CD4-positive, alpha-beta T cell treated with Interleukin-2 at 100 ng/mL for 4 hours (primary cell): ENCODE measurements at regions not wholly inside any gene's neighbourhood (a gene's known extent, or its start where the extent isn't known, plus 50 kb on each side); places are given as distances from the start of the nearest gene placed in this dataset.
"Not testable (repeated sequence)": the region's sequence is repeated elsewhere in the genome, so short reads cannot be mapped to it uniquely, and the experiment has no call there.

ENCODE experiments used
- DNase-seq: peaks from one replicate; pipeline ENCODE4 v3.0.0-alpha.2; 2020; ENCODE audit warnings: low spot score

DNA sequence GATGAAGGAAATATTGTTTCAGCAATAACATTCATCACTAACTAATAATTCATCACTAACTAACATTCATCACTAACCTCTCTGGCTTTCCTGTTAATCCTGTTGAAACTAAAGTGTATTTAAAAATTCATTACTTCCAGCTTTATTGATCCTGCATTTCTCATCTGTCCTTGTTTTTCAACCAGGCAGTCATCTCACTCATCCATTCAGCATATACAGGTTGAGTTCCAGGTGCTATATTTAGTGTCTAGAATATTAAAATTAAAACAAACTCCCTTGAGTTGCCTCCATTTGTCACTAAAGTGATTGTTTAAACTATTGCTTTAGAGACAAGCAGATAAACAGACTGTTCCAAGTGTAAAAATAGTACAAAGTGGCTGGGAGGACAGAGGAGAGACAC is 58.1 kb downstream of the ATXN7L3B start:
- DNase-seq = no peak

DNA sequence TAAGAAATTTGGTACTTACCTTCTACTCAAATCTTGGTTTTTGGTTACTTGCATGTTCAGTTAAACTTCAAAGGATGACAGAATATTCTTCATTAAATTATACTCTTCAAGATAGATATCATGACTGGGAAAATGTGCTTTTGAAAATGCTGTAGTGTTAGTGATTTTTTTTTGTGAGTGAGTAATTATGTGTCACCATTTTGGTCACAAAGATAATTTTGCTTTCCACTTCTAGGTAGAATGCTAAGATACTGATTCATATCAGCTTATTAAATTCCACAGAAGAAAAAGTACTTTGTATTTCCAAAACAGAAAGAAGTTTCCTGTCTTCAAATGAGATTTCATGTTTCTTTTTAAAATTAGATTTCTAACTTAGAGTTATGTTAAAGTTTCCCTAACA is 61.2 kb downstream of the ATXN7L3B start:
- DNase-seq = no peak

DNA sequence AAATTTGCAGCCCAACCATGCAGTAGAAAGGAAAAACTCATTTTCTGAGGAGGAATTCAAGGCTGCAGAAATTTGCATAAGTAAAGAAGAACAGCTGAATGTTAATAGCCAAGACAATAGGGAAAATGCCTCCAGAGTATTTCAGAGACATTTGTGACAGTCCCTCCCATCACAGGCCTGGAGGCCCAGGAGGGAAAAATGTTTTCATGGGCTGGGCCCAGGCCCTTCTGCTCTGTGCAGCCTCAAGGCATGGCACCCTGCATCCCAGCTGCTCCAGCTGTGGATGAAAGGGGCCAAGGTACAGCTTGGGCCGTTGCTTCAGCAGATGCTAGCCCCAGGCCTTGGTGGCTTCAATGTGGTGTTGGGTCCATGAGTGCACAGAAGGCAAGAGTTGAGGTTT is 62.3 kb downstream of the ATXN7L3B start:
- no peak for DNase-seq

DNA sequence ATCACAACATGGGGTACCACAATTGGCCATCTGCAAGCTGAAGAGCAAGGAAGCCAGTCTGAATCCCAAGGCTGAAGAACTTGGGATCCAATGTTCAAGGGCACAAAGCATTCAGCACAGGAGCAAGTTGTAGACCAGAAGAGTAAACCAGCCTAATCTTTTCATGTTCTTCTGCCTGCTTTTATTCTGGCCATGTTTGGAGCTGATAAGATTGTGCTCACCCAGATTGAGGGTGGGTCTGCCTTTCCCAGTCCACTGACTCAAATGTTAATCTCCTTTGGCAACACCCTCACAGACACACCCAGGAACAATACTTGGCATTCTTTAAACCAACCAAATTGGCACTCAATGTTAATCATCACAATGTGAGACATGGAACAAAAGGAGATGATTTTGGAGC is 63.2 kb downstream of the ATXN7L3B start:
- DNase-seq = not testable (repeated sequence)

DNA sequence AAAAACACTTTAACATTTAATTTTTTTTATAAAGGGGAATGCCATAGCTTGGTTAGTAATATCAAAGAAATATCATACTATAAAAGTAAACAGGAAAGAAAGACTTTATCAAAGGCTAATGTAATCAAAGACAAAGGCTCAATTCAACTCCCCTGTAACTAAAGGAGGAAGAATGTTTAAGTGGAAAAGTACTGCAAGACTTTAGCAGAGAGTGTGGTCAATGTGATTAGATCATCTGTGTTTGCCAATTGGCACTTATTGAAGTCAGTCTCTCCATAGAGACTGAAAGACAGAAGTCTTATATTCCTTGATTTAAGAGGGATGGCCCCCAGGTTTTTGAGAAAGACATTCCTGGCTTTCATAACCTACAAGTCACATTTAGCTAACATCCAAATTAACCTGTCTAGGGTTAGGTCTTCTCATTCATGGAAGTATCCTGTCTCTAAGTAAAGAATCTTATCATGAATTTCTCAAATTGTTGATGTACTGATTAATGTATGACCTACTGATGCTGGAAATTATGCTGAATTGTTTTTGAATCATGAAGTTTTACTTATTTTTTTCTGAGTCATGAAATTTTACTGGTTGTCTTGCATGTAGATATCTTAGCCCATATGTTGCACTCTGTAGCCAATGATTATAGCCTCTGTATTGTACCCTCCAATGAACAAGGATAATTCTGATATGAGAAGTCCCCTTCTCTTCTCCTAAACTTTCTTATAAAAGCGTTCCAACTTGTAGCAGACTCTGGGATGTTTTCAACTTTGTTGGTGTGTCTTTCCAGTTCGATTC is 65.4 kb downstream of the ATXN7L3B start:
- no peak for DNase-seq

DNA sequence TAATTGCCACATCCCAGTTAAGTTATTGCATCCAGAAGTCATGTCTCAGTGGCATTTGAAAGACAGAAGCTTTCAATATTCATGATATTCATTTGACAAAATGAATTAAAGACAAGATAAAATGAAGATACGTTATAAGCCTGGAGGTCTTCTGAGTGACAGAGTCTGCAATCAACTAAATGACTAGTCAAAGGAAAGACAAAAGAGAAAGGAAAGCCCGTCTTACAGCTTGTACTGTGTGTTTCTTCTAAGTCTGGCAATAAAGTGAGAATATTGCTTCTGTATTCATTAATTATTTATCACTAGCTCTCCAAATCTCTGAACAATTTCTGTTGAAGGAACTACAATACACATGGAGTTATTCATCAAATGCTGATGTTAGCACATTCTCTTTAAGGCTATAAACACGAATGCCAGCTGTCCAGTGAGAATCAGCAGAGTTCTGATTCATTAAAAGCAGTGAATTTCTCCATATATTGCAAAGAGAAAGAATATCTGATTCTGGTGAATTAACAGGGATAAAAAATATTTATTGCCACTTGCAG is 70.7 kb downstream of the ATXN7L3B start:
- no peak for DNase-seq

DNA sequence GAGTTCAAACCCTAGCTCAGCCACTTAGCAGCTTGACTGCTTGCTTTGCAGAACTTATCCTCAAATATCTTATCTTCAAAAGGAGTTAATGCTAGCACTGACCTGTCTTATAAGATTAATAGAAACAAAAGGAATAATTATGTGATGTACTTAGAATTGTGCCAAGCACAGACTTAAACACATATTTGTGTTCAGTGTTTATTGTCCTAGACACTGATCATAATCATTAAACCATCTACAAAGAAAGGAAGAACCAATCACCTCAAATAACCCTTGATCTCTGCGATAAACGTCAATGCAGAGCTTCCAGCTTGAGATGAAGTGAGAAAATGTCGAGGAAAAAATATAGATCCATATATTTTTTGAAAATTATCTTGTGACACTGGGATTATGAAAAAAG is 73.1 kb downstream of the ATXN7L3B start:
- DNase-seq = no peak

DNA sequence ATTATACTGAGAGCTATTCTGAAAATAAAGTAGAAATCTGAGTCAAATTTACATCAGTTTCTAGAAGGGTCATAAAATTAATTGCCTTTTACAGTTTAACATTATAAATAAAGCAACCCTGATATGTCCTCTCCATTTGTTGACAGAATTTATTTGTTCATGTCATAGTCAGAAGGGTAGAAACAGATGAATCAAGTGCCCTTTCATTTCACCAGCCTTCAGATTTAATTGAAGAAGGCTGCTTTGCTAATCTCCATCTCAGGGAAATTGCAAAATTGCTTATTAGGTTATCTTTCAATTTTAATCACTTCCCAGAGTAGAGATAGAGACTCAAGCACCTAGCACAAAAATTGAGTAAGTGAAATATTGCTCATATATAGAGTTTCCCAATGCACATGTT is 76.8 kb downstream of the ATXN7L3B start:
- DNase-seq = no peak

DNA sequence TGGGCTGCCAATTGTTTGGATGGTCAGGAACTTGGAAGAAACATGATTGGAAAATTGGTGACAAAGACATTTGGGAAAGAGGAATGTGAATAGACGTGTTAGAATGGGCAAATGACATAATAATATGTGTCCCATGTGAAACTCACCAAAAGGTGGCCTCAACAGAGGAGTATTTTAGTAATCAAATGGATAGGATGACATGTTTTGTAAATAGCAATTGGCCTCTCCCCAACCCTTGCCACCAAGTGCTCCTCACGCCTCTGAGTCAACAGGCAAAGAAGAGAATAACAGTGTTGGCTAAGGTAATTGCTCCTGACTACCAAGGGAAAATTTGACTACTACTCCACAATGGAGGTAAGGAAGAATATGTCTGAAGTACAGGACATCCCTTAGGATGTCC is 81.4 kb downstream of the ATXN7L3B start:
- no peak for DNase-seq

DNA sequence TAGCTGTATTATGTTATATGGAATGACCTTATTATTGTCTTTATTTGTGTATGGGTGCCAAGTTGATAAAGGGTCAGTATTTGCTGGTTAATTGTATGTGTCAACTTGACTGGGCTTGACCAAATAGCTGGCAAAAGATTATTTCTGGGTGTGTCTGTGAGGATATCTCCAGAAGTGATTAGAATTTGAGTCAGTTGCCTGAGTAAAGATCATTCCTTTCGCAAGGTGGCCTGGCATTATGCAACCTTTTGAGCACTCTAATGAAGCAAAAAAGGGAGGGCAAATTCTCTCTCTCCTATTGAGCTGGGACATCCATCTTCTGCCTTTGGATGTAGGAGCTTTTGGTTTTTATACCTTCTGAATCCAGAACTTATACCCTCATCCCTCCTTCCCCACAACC is 82.2 kb downstream of the ATXN7L3B start:
- DNase-seq = no peak

DNA sequence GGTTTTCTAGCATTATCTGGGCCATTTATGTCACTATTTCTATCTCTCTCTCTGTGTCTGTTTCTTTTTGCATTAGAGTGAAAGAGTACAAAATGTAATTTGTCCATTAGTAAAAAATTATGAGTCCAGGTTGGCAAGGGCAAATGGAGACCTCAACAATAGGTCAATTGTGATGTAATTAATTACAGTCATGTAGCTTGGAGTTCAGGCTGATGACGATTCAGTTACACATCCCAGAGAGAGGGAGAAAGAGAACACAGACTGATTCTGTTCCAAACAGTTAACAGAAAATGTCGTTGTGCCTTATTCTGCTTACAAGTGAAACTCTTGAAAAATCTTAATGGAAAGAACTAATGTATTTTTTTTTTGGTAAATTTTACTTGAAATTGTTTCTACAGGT is 83.3 kb downstream of the ATXN7L3B start:
- no peak for DNase-seq

DNA sequence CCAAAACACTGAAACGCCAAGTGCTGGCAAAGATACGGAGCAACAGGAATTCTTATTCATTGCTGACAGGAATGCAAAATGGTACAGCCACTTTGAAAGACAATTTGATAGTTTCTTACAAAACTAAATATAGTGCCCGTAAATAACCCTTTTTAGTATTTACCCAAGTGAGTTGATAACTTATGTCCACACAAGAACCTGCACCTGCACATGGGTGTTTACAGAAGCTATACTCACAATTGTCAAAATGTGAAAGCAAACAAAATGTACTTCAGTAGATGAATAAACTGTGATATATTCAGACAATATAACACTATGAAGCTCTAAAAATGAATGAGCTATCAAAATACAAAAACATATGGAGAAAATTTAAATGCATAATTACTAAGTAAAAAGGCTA is 86.6 kb downstream of the ATXN7L3B start:
- DNase-seq = no peak

DNA sequence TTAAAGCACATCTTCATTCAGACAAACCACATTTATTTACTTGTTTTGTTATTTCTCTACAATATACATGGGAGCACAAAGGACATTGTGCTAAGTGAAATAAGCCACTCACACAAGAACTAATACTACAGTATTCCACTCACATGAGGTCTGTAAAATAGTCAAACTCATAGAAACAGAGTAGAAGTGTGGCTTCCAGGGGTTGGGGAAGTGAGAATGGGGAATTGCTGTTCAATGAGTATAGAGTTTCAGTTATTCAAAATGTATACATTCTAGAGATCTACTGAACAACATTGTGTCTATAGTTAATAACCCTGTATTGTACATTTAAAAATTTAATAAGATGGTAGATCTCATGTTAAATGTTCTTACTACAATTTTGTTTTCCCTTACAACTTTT is 88.8 kb downstream of the ATXN7L3B start:
- no peak for DNase-seq

DNA sequence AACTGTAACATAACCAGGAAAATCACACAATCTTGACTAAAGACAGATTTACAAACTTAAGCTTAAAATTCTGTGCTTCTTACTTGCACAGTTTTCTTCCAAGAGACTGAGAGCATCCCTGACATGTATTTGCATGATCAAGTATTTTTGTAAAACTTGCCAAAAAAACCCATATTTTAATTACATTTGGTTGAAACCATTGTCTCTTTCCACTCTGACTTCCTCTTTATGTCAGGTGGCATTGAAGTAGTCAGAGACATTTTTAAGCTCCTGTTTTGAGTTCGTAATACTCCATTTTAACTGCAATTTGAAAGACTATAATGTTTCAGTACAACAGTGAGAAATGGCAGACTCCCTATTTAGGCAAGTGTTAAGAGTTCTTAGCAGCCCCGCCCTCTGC is 103.6 kb downstream of the ATXN7L3B start:
- no peak for DNase-seq

DNA sequence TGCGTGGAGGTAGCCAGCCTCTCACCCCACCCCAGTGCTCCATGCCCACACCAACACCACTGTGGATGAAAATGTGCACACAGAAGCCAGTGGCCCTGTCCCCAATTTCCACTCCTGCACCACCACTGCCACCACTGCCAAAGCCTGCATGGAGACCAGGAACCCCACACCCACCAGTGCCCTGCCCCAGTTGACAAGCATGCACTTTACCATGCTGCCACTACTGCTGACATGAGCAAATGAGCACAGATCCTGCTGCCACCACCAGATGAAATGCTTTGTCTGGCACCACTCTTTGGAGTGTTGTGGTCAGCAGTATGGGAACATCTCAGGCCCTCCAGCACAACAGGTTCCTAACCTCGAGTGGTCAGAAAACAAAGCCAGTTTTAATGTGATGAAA is 104.1 kb downstream of the ATXN7L3B start:
- no peak for DNase-seq

DNA sequence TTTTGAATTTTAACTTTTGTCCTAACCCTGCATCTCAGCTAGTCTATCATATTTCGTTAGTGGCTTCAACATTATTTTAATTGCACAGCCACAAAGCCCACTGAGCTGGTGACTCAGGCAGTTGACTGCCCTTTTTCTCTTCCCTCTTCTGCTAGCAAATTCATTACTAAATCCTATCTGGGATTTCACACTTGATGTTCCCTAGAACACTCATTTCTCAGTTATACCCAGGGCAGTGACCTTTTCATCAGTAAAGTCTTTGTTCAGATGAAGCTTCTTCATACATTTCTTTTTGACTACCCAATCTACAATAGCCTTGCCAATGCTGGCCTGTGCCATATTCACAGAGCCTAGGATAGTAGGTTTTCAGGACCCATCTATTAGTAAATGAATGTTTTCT is 107.0 kb downstream of the ATXN7L3B start:
- DNase-seq = no peak

DNA sequence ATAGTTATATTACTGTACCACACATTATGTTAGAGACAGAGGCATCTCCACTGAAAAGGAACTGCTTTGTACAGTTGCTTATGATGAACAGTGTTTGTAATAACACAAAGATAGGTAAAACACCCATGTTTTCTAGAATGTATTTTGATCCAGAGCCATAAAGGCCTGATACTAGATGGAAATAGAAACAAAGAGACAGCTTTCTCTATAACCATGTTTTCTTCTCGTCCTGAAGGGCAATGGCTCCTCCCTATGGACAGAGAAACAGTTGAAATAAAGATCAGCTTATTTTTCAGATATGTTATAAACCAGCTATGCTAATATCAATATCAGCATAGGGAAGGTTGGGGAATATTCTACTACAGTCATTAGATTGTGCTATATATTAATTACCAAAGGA is 109.2 kb downstream of the ATXN7L3B start:
- no peak for DNase-seq

DNA sequence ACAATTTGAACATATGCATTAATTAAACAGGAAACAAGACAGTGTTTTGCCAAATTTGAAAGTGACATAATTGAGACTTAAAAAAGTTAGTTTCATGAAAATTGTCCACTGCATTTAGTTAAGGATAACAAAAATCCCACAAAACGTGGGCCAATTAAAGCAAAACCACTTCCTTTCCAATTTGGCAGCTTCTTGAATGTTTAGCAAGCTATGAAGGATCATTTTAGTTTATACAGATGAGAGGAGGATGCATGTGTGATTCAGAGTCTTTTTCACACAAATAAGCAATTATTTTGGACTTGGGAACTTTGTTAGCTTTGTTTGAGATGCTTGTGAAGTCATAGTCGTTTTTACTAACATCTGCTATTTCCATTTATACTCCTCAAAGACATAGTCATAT is 109.6 kb downstream of the ATXN7L3B start:
- no peak for DNase-seq

DNA sequence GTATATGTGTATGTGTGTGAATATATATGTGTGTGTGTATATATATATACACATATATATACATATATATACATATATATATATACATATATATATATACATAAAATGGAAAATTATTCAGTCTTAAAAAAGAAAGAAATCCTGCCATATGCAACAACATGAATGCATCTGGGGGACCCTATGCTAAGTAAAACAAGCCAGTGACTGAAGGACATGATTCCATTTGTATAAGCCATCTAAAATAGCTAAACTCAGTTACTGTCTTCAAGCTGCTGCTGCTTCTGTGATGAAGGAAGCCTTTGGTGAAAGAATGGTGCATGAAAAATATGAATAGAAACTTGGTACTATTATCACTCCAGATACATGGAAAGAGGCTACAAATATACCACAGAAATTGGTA is 118.6 kb downstream of the ATXN7L3B start:
- no peak for DNase-seq

DNA sequence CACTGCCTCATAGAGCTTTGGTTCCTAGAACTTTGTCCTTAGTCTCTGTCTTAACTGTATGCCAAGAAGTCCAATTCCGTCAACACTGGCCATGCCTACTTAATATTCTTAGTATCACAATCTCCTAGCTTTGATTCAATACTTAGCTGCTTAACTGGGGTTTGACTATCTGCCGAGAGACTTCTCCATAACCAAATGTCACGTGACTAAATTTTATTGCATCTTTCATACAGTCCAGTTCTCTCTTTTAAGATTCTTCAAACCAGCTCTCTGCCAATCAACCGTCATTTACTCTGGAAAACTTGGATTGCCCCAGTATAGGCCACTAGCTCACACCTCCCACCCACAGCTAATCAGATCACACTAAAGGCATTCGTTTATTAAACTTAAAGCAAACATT is 122.8 kb downstream of the ATXN7L3B start:
- DNase-seq = no peak

DNA sequence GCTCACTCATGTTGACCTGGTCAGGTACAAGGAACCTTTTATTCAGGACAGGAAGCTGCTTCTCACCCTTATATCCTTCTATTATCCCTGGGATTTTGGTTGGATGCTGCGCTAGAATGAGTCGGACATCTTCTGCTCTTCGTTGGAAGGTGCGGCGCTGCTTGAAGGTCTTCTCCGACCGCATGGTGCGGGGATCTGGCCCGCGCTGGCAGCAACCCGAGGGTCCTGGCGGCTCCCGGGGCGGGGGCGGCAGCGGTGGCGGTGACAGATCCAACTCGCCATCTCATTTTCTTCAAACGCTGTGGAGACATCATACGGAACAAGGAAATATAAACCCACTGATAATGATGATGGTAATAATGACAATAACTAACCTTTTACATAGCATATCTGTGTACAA is 126.3 kb downstream of the ATXN7L3B start:
- DNase-seq = no peak

DNA sequence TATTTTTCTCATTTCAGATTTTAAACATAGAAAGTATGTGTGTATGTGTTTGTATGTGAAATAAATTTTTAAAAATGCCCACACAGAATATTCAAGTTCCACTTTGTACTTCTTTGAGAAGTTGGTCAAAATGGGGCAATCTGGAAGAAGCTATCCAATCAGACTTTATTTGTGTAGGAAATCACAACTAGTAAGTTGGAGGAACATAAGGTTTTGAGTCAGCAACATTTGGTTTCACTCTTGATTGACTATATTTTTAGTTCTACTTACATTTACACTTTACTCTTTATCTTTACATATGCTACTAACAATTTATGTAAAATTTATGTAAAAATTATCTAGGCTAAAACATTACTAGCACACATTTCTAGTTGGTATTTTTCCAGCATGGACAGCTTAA is 128.1 kb downstream of the ATXN7L3B start:
- DNase-seq = no peak

DNA sequence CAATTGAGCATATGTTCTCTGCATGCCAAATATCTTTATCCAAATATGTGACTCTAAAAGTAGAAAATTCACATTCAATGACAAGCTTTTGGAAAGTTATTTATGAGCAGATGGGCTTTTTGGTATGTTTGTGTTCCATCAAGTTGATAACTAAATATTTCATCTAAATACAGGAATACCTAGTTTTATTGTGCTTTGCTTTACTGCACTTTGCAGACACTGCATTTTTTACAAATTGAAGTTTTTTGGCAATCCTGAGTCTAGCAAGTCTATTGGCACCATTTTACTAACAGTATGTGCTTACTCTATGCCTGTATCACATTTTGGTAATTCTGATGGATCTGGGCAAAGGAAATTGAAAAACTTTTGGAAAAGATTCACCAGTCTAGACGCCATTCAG is 133.8 kb downstream of the ATXN7L3B start:
- DNase-seq = no peak

DNA sequence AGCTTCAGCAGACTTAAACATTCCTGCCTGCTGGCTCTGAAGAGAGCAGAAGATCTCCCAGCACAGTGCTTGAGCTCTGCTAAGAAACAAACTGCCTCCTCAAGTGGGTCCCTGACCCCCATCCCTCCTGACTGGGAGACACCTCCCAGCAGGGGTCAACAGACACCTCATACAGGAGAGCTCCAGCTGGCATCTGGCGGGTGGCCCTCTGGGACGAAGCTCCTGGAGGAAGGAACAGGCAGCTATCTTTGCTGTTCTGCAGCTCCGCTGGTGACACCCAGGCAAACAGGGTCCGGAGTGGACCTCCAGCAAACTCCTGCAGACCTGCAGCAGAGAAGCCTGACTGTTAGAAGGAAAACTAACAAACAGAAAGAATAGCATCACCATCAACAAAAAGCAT is 139.3 kb downstream of the ATXN7L3B start:
- not testable (repeated sequence) for DNase-seq
